ENCODE measurements at regions not wholly inside any gene's neighbourhood (a gene's known extent, or its start where the extent isn't known, plus 50 kb on each side); places are given as distances from the start of the nearest gene placed in this dataset.

DNA sequence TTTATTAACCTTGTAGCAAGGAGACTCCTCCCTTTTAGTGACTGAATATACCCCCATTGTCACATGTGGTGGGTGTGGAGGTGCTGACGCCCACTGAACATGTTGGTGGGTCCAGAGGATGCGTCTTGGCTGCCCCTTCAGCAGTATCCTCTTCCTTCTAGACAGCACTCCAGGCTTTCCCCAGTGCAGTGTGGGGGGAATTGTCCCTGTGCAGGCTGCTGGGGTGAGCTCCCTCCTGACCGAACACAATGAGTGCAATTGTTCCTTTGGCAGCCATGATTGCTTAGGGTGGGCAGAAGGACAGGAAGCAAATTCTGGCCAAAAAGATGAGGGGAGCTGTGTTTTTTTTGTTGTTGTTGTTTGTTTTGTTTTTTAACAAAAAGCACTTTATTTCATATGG, 209.3 kb upstream of the PDE10A start:
- no peak for TF ChIP-seq POLR2AphosphoS5 (IDR thresholded peaks at IDR 0.05; ENCODE audit: low read depth)
- TF ChIP-seq, protein P1, sequence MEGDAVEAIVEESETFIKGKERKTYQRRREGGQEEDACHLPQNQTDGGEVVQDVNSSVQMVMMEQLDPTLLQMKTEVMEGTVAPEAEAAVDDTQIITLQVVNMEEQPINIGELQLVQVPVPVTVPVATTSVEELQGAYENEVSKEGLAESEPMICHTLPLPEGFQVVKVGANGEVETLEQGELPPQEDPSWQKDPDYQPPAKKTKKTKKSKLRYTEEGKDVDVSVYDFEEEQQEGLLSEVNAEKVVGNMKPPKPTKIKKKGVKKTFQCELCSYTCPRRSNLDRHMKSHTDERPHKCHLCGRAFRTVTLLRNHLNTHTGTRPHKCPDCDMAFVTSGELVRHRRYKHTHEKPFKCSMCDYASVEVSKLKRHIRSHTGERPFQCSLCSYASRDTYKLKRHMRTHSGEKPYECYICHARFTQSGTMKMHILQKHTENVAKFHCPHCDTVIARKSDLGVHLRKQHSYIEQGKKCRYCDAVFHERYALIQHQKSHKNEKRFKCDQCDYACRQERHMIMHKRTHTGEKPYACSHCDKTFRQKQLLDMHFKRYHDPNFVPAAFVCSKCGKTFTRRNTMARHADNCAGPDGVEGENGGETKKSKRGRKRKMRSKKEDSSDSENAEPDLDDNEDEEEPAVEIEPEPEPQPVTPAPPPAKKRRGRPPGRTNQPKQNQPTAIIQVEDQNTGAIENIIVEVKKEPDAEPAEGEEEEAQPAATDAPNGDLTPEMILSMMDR (IDR thresholded peaks at IDR 0.05; ENCODE audit: insufficient read depth, low read length): no peak
- Histone ChIP-seq H3K27ac (replicated peaks) (no peak overlapping the region), H3K4me3 (replicated peaks; ENCODE audit: insufficient read depth, low read length) (no peak overlapping the region), H3K27me3 (ENCODE audit: insufficient read depth, poor library complexity, severe bottlenecking) (peaks cover 5% of the 10 kb centered on the region)
- DNase-seq (ENCODE audit: low read depth in 1 of 2, low spot score in 1 of 2): no peak

DNA sequence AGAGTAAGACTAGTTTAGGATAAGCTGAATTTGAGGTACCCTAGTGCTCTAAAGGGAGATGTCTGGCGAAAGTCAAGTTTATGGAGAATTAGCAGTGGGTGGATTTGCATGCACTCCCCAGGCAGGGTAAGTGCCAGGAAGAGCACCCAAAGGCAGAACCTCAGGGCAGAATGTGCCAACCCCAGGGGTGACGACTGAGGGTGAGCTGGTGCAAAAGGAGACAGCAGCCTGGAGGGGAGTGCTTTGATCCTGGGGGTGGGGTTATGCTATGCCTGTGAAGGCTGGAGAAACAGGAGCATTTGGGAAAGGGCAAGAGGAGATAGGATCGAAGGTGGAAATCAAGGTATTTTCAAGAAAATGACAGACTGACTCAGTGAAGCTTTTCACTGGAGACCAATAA, 208.5 kb upstream of the PDE10A start:
- TF ChIP-seq GABPA (IDR thresholded peaks at IDR 0.05; ENCODE audit: low read depth) (no peak), SPI1 (IDR thresholded peaks at IDR 0.05; ENCODE audit: borderline replicate concordance, low read depth) (no peak), POLR2AphosphoS5 (IDR thresholded peaks at IDR 0.05; ENCODE audit: low read depth) (no peak)
- H3K27ac ChIP-seq (replicated peaks): no peak overlapping the region
- H3K4me3 ChIP-seq (replicated peaks; ENCODE audit: insufficient read depth, low read length): no peak overlapping the region
- DNase-seq (ENCODE audit: low read depth in 1 of 2, low spot score in 1 of 2): no peak
- H3K27me3 ChIP-seq (ENCODE audit: insufficient read depth, poor library complexity, severe bottlenecking): peaks cover 5% of the 10 kb centered on the region

DNA sequence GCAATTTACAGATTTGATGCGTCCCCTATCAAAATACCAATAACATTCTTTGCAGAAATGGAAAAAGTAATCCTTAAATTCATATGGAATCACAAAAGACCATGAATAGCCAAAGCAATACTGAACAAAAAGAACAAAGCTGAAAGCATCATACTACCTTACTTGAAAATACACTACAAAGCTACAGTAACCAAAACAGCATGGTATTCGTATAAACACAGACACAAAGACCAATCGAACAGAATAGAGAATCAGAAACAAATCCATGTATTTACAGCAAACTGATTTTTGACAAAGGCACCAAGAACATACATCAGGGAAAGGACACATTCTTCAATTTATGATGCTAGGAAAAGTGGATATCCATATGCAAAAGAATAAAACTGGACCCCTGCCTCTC, 206.5 kb upstream of the PDE10A start:
- no peak for TF ChIP-seq SPI1 (IDR thresholded peaks at IDR 0.05; ENCODE audit: borderline replicate concordance, low read depth)
- TF ChIP-seq, protein P1 (IDR thresholded peaks at IDR 0.05; ENCODE audit: insufficient read depth, low read length): no peak
- Histone ChIP-seq H3K27me3 (ENCODE audit: insufficient read depth, poor library complexity, severe bottlenecking) (peaks cover 5% of the 10 kb centered on the region), H3K4me3 (replicated peaks; ENCODE audit: insufficient read depth, low read length) (no peak overlapping the region), H3K27ac (replicated peaks) (no peak overlapping the region)
- DNase-seq (ENCODE audit: low read depth in 1 of 2, low spot score in 1 of 2): no peak

DNA sequence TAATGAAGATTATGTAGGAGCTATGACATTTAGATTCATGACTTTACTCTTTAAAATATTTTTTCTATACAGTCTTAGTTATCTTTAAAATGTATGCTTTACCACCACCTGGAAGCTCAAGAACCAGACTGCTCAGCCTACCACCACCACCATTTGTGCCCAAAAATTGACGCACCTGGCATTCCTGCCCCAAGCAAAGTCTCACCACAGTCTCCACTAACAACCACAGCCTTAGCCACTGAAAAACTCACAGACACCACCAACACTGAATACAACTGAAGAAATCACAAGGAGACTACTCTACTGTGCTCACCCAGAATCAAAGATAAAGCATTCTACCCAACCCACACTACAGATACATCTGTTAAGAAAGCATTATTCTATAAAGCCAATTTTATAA, 201.9 kb upstream of the PDE10A start:
- Histone ChIP-seq H3K4me3 (replicated peaks; ENCODE audit: insufficient read depth, low read length) (no peak overlapping the region), H3K27me3 (ENCODE audit: insufficient read depth, poor library complexity, severe bottlenecking) (peaks cover 5% of the 10 kb centered on the region), H3K27ac (replicated peaks) (no peak overlapping the region)
- no peak for TF ChIP-seq POLR2AphosphoS5 (IDR thresholded peaks at IDR 0.05; ENCODE audit: low read depth)
- TF ChIP-seq, protein P2, sequence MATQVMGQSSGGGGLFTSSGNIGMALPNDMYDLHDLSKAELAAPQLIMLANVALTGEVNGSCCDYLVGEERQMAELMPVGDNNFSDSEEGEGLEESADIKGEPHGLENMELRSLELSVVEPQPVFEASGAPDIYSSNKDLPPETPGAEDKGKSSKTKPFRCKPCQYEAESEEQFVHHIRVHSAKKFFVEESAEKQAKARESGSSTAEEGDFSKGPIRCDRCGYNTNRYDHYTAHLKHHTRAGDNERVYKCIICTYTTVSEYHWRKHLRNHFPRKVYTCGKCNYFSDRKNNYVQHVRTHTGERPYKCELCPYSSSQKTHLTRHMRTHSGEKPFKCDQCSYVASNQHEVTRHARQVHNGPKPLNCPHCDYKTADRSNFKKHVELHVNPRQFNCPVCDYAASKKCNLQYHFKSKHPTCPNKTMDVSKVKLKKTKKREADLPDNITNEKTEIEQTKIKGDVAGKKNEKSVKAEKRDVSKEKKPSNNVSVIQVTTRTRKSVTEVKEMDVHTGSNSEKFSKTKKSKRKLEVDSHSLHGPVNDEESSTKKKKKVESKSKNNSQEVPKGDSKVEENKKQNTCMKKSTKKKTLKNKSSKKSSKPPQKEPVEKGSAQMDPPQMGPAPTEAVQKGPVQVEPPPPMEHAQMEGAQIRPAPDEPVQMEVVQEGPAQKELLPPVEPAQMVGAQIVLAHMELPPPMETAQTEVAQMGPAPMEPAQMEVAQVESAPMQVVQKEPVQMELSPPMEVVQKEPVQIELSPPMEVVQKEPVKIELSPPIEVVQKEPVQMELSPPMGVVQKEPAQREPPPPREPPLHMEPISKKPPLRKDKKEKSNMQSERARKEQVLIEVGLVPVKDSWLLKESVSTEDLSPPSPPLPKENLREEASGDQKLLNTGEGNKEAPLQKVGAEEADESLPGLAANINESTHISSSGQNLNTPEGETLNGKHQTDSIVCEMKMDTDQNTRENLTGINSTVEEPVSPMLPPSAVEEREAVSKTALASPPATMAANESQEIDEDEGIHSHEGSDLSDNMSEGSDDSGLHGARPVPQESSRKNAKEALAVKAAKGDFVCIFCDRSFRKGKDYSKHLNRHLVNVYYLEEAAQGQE (IDR thresholded peaks at IDR 0.05; ENCODE audit: insufficient replicate concordance, low read depth): no peak
- TF ChIP-seq SPI1 (IDR thresholded peaks at IDR 0.05; ENCODE audit: borderline replicate concordance, low read depth): no peak
- no peak for TF ChIP-seq GABPA (IDR thresholded peaks at IDR 0.05; ENCODE audit: low read depth)
- TF ChIP-seq, protein P1 (IDR thresholded peaks at IDR 0.05; ENCODE audit: insufficient read depth, low read length): no peak
- no peak for DNase-seq (ENCODE audit: low read depth in 1 of 2, low spot score in 1 of 2)

DNA sequence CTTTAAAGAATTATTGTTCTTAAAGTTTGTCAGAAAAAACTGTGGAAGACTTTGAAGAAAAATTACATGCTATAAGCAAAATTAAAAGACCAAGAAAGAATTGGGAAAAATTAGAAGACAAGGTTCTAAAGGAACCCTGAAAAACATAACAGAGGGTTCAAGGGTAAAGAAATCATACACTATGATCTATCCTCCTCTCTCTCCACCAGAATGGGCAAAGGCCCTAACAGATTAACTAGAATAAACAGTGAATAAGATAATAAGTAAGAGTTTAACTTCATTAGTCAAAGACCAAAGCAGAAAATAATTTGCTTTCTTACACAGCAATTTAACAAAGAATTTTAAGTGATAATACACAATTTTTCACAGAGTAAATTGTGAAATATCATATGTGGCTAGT, 201.2 kb upstream of the PDE10A start:
- Histone ChIP-seq H3K4me3 (replicated peaks; ENCODE audit: insufficient read depth, low read length) (no peak overlapping the region), H3K27me3 (ENCODE audit: insufficient read depth, poor library complexity, severe bottlenecking) (peaks cover 5% of the 10 kb centered on the region), H3K27ac (replicated peaks) (no peak overlapping the region)
- TF ChIP-seq SPI1 (IDR thresholded peaks at IDR 0.05; ENCODE audit: borderline replicate concordance, low read depth): no peak
- TF ChIP-seq GABPA (IDR thresholded peaks at IDR 0.05; ENCODE audit: low read depth): no peak
- TF ChIP-seq POLR2AphosphoS5 (IDR thresholded peaks at IDR 0.05; ENCODE audit: low read depth): no peak
- TF ChIP-seq, protein P2 (IDR thresholded peaks at IDR 0.05; ENCODE audit: insufficient replicate concordance, low read depth): no peak
- TF ChIP-seq, protein P1 (IDR thresholded peaks at IDR 0.05; ENCODE audit: insufficient read depth, low read length): no peak
- DNase-seq (ENCODE audit: low read depth in 1 of 2, low spot score in 1 of 2): no peak

Data from HL-60 (cell line).